ENCODE measurements at regions not wholly inside any gene's neighbourhood (a gene's known extent, or its start where the extent isn't known, plus 50 kb on each side); places are given as distances from the start of the nearest gene placed in this dataset.
"Not testable (repeated sequence)": the region's sequence is repeated elsewhere in the genome, so short reads cannot be mapped to it uniquely, and the experiment has no call there.

DNA sequence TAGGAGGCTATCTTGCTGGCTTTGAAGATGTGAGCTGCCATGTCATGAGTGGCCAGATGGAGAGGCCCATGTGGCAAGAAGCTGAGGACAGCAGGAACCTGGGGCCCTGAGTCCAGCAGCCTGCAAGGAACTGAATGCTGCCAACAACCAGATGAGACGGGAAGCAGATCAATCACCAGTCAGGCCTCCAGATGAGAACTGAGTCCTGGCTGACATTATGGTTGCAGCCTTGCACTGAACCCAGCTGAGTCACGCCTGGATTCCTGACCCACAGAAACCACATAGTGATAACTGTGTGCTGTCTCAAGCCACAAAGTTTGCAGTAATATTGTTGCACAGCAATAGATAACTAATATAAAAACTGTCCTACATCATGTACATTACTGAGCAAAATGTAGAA lies 173.8 kb downstream of the OTOP1 start:
- H3K18ac ChIP-seq (ENCODE audit: low read length); H3K14ac ChIP-seq (ENCODE audit: low read length); H3K4me2 ChIP-seq (ENCODE audit: low read length); H2BK120ac ChIP-seq (ENCODE audit: insufficient read depth, low read length, poor library complexity); H3K27me3 ChIP-seq (ENCODE audit: insufficient read depth, low read length); H3K4ac ChIP-seq (ENCODE audit: low read depth, low read length); H2AK5ac ChIP-seq (ENCODE audit: low read length); H3K23ac ChIP-seq (ENCODE audit: low read length); H3K79me1 ChIP-seq (ENCODE audit: low read length); H3K4me3 ChIP-seq (ENCODE audit: low read depth, low read length); H3K9ac ChIP-seq (ENCODE audit: low read length); H3K36me3 ChIP-seq (ENCODE audit: control insufficient read depth in 1 of 2, insufficient read depth in 2 of 2, low read length in 2 of 2); H2BK12ac ChIP-seq (ENCODE audit: low read length); H3K4me1 ChIP-seq (ENCODE audit: control insufficient read depth in 1 of 2, insufficient read depth in 2 of 2, low read length in 2 of 2); H4K91ac ChIP-seq (ENCODE audit: low read depth, low read length); H2BK5ac ChIP-seq (ENCODE audit: low read depth, low read length, poor library complexity); H3K9me3 ChIP-seq (ENCODE audit: insufficient read depth, low read depth, low read length); H3K79me2 ChIP-seq (ENCODE audit: control insufficient read depth, insufficient read depth, low read length, poor library complexity); DNase-seq; H2AFZ ChIP-seq (ENCODE audit: insufficient read depth, low read length, poor library complexity); H3K27ac ChIP-seq (ENCODE audit: low read depth, low read length); H4K8ac ChIP-seq (ENCODE audit: low read depth, low read length); H4K12ac ChIP-seq (ENCODE audit: low read depth, low read length): not testable (repeated sequence)
- no CpG with 5 or more reads among the region's 2 CpGs for WGBS (ENCODE audit: extremely low coverage, insufficient coverage, insufficient read length)

DNA sequence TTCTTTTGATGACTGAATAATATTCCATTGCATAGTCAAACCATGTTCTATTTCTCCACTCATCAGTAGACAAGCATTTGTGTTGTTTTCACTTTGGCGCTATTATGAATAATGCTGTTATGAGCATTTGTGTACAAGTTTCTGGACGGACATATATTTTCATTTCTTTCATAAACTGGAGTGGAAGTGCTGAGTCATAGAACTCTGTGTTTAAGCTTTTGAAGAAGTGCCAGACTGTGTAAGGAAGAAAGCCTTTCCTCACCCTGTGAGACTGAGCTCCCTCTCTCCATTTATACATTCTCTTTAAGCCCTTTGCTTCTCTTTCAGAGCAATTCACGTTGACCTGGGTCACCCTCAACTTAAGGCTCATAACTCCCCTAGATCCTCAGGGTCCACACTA lies 169.5 kb downstream of the OTOP1 start:
- not testable (repeated sequence) for H4K91ac ChIP-seq (ENCODE audit: low read depth, low read length); H3K4me3 ChIP-seq (ENCODE audit: low read depth, low read length); H2BK120ac ChIP-seq (ENCODE audit: insufficient read depth, low read length, poor library complexity); H3K14ac ChIP-seq (ENCODE audit: low read length); H4K12ac ChIP-seq (ENCODE audit: low read depth, low read length); H3K9ac ChIP-seq (ENCODE audit: low read length); H3K18ac ChIP-seq (ENCODE audit: low read length); H3K36me3 ChIP-seq (ENCODE audit: control insufficient read depth in 1 of 2, insufficient read depth in 2 of 2, low read length in 2 of 2); H3K27ac ChIP-seq (ENCODE audit: low read depth, low read length); DNase-seq; H3K4ac ChIP-seq (ENCODE audit: low read depth, low read length); H3K9me3 ChIP-seq (ENCODE audit: insufficient read depth, low read depth, low read length); H3K4me2 ChIP-seq (ENCODE audit: low read length); H2BK5ac ChIP-seq (ENCODE audit: low read depth, low read length, poor library complexity); H3K79me2 ChIP-seq (ENCODE audit: control insufficient read depth, insufficient read depth, low read length, poor library complexity); H3K4me1 ChIP-seq (ENCODE audit: control insufficient read depth in 1 of 2, insufficient read depth in 2 of 2, low read length in 2 of 2); H3K23ac ChIP-seq (ENCODE audit: low read length); H4K8ac ChIP-seq (ENCODE audit: low read depth, low read length); H3K79me1 ChIP-seq (ENCODE audit: low read length); H2AFZ ChIP-seq (ENCODE audit: insufficient read depth, low read length, poor library complexity); H2BK12ac ChIP-seq (ENCODE audit: low read length); H3K27me3 ChIP-seq (ENCODE audit: insufficient read depth, low read length); H2AK5ac ChIP-seq (ENCODE audit: low read length)
- no CpG with 5 or more reads among the region's 3 CpGs for WGBS (ENCODE audit: extremely low coverage, insufficient coverage, insufficient read length)

DNA sequence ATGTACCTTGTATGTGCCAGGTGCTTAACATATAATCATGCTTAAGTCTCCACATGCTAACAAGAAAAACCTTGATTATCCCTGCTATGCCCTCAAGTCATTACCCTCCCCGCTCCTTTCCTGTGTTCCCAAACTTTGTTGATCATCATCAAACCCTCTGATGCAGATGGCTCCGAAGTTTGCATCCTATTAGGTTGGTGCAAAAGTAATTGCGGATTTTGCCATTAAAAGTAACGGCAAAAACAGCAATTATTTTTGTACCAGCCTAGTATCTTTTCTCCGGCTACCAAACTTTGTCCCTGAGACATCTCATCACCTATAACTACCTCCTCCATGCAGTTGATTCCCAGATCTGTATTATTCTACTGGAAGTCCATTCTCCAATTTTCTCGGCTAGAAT lies 142.6 kb downstream of the OTOP1 start:
- not testable (repeated sequence) for H2BK5ac ChIP-seq (ENCODE audit: low read depth, low read length, poor library complexity); H3K79me1 ChIP-seq (ENCODE audit: low read length); H3K4ac ChIP-seq (ENCODE audit: low read depth, low read length); H3K27me3 ChIP-seq (ENCODE audit: insufficient read depth, low read length); H3K18ac ChIP-seq (ENCODE audit: low read length); H4K8ac ChIP-seq (ENCODE audit: low read depth, low read length); H2AK5ac ChIP-seq (ENCODE audit: low read length); H3K4me2 ChIP-seq (ENCODE audit: low read length); H3K79me2 ChIP-seq (ENCODE audit: control insufficient read depth, insufficient read depth, low read length, poor library complexity); H3K14ac ChIP-seq (ENCODE audit: low read length); H3K9ac ChIP-seq (ENCODE audit: low read length); H3K23ac ChIP-seq (ENCODE audit: low read length); H3K27ac ChIP-seq (ENCODE audit: low read depth, low read length); H2BK120ac ChIP-seq (ENCODE audit: insufficient read depth, low read length, poor library complexity); H2AFZ ChIP-seq (ENCODE audit: insufficient read depth, low read length, poor library complexity); H2BK12ac ChIP-seq (ENCODE audit: low read length); H3K9me3 ChIP-seq (ENCODE audit: insufficient read depth, low read depth, low read length); H4K12ac ChIP-seq (ENCODE audit: low read depth, low read length); H3K4me1 ChIP-seq (ENCODE audit: control insufficient read depth in 1 of 2, insufficient read depth in 2 of 2, low read length in 2 of 2); H3K4me3 ChIP-seq (ENCODE audit: low read depth, low read length); H3K36me3 ChIP-seq (ENCODE audit: control insufficient read depth in 1 of 2, insufficient read depth in 2 of 2, low read length in 2 of 2); DNase-seq; H4K91ac ChIP-seq (ENCODE audit: low read depth, low read length)
- no CpG with 5 or more reads among the region's 6 CpGs for WGBS (ENCODE audit: extremely low coverage, insufficient coverage, insufficient read length)

DNA sequence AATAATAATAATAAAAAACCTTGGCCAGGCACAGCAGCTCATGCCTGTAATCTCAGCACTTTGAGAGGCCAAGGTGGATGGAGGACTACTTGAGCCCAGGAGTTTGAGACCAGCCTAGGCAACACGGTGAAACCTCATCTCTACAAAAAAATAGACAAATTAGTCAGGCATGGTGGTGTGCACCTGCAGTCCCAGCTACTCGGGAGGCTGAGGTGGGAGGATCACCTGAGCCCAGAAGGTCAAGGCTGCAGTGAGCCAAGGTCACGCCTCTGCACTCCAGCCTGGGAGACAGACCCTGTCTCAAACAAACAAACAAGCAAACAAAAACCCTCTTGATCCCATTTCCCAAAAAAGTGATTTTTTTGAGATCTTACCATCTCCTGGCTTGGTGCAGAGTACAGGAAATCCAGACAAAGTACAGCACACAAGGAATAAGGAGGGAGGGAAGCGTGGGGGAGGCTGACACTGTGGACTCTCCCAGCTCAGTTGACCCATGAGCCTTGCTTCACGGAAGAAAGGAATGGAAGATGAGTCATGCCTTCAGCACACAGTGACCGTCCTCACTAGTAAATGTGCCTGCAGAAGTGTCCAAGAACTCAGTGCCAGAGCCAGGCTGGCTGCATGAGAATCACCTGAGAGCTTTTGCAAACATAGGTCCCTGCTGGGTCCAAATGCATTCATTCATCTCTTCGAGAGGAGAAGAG lies 136.9 kb downstream of the OTOP1 start:
- H3K14ac ChIP-seq (ENCODE audit: low read length); H2AFZ ChIP-seq (ENCODE audit: insufficient read depth, low read length, poor library complexity); H3K23ac ChIP-seq (ENCODE audit: low read length); H4K8ac ChIP-seq (ENCODE audit: low read depth, low read length); H3K18ac ChIP-seq (ENCODE audit: low read length); H4K91ac ChIP-seq (ENCODE audit: low read depth, low read length); H3K27ac ChIP-seq (ENCODE audit: low read depth, low read length); H3K4ac ChIP-seq (ENCODE audit: low read depth, low read length); H3K36me3 ChIP-seq (ENCODE audit: control insufficient read depth in 1 of 2, insufficient read depth in 2 of 2, low read length in 2 of 2); H3K4me3 ChIP-seq (ENCODE audit: low read depth, low read length); H3K9me3 ChIP-seq (ENCODE audit: insufficient read depth, low read depth, low read length); H3K79me2 ChIP-seq (ENCODE audit: control insufficient read depth, insufficient read depth, low read length, poor library complexity); H3K27me3 ChIP-seq (ENCODE audit: insufficient read depth, low read length); H3K4me1 ChIP-seq (ENCODE audit: control insufficient read depth in 1 of 2, insufficient read depth in 2 of 2, low read length in 2 of 2); H3K9ac ChIP-seq (ENCODE audit: low read length); H2AK5ac ChIP-seq (ENCODE audit: low read length); H3K4me2 ChIP-seq (ENCODE audit: low read length); H3K79me1 ChIP-seq (ENCODE audit: low read length); H2BK120ac ChIP-seq (ENCODE audit: insufficient read depth, low read length, poor library complexity); H2BK12ac ChIP-seq (ENCODE audit: low read length); H2BK5ac ChIP-seq (ENCODE audit: low read depth, low read length, poor library complexity); H4K12ac ChIP-seq (ENCODE audit: low read depth, low read length): not testable (repeated sequence)
- peak in 1 of 2 donors; percentile 50 for DNase-seq
- WGBS (ENCODE audit: extremely low coverage, insufficient coverage, insufficient read length), result no CpG with 5 or more reads among the region's 7 CpGs

Measured in trophoblast cell (in vitro differentiated cells and primary cell).